Gastrocnemius medialis (tissue), 4 donors: ENCODE measurements at regions not wholly inside any gene's neighbourhood (a gene's known extent, or its start where the extent isn't known, plus 50 kb on each side); places are given as distances from the start of the nearest gene placed in this dataset.

Experiments used
- POLR2A ChIP-seq, 2 donors: fragments of 450-650 bp; IDR thresholded peaks; one replicate each; pipeline ENCODE4 v1.6.1; 2017; ENCODE audit warnings: antibody characterized with exemption in 2 of 2, mild to moderate bottlenecking in 2 of 2, moderate library complexity in 2 of 2
- TF ChIP-seq, protein P1 (sequence below), 5 experiments: fragments of 450-650 bp in 3 of 5; fragments of 200-600 bp in 2 of 5; sonication (generic) in 2 of 5; IDR thresholded peaks in 4 of 5; conservative IDR thresholded peaks in 1 of 5; 1 replicate in 4 of 5; 2 replicates in 1 of 5; pipeline ENCODE4 v1.5.1; 2016 to 2019; ENCODE audit warnings: antibody characterized with exemption in 5 of 5, mild to moderate bottlenecking in 3 of 5, moderate library complexity in 3 of 5

DNA sequence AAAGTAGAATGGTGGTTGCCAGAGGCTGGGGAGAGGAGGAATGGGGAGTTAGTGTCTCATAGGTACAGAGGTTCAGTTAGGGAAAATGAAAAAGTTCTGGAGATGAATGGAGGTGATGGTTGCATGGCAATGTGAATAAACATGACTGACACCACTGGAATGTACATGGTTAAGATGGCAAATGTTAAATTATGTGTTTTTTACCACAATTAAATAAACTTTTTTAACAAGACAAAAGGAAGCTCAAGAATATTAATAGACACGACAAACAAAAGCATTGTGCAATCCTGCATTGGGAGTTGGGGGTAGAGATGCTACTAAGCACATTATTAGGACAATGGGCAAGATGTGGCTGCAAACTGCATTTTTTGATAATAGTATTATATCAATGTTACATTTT is 147.7 kb downstream of the TWIST2 start:
- TF ChIP-seq, protein P1, sequence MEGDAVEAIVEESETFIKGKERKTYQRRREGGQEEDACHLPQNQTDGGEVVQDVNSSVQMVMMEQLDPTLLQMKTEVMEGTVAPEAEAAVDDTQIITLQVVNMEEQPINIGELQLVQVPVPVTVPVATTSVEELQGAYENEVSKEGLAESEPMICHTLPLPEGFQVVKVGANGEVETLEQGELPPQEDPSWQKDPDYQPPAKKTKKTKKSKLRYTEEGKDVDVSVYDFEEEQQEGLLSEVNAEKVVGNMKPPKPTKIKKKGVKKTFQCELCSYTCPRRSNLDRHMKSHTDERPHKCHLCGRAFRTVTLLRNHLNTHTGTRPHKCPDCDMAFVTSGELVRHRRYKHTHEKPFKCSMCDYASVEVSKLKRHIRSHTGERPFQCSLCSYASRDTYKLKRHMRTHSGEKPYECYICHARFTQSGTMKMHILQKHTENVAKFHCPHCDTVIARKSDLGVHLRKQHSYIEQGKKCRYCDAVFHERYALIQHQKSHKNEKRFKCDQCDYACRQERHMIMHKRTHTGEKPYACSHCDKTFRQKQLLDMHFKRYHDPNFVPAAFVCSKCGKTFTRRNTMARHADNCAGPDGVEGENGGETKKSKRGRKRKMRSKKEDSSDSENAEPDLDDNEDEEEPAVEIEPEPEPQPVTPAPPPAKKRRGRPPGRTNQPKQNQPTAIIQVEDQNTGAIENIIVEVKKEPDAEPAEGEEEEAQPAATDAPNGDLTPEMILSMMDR (IDR thresholded peaks at IDR 0.05 in 4 of 5, conservative IDR thresholded peaks at IDR 0.05 in 1 of 5) = no peak
- no peak for TF ChIP-seq POLR2A (IDR thresholded peaks at IDR 0.05)
